ENCODE measurements at regions not wholly inside any gene's neighbourhood (a gene's known extent, or its start where the extent isn't known, plus 50 kb on each side); places are given as distances from the start of the nearest gene placed in this dataset.

GRCh38 chr13:48162217-48162616 lies 67.3 kb upstream of the MED4 start:
- Histone ChIP-seq H2BK20ac (ENCODE audit: low read depth, low read length) (no peak overlapping the region), H4K91ac (ENCODE audit: insufficient read depth, low read depth, low read length) (no peak overlapping the region), H3K4me3 (ENCODE audit: insufficient read depth, low read depth, low read length) (no peak overlapping the region), H3K27me3 (ENCODE audit: control insufficient read depth, insufficient read depth, low read length) (peaks cover 11% of the 10 kb centered on the region), H2AK9ac (replicated peaks; ENCODE audit: low read depth, low read length, poor library complexity) (no peak overlapping the region), H3K27ac (ENCODE audit: insufficient read depth, low read length) (no peak overlapping the region), H2BK120ac (ENCODE audit: low read depth, low read length) (no peak overlapping the region), H3K4me1 (ENCODE audit: control insufficient read depth, insufficient read depth, low read length) (no peaks in the 10 kb centered on the region), H3K4ac (ENCODE audit: low read depth, low read length) (no peak overlapping the region), H4K5ac (ENCODE audit: low read depth, low read length) (no peak overlapping the region), H3K4me2 (ENCODE audit: low read depth, low read length) (no peak overlapping the region), H3K14ac (replicated peaks; ENCODE audit: low read depth, low read length) (no peak overlapping the region), H3K79me1 (ENCODE audit: low read depth in 1 of 2, low read length in 2 of 2) (no peaks in the 10 kb centered on the region), H3K9me3 (ENCODE audit: control insufficient read depth, insufficient read depth, low read length) (no peaks in the 10 kb centered on the region), H3K9ac (ENCODE audit: low read depth, low read length) (no peak overlapping the region), H4K8ac (ENCODE audit: low read depth in 2 of 2, low read length in 2 of 2) (no peak overlapping the region), H4K20me1 (ENCODE audit: insufficient read depth, low read length) (no peaks in the 10 kb centered on the region), H3K23ac (ENCODE audit: low read depth, low read length) (no peak overlapping the region), H2BK5ac (ENCODE audit: low read depth, low read length, poor library complexity, severe bottlenecking) (no peak overlapping the region), H3K36me3 (ENCODE audit: control insufficient read depth, insufficient read depth, low read length) (no peaks in the 10 kb centered on the region), H3K56ac (ENCODE audit: extremely low read depth, insufficient read depth, low read length) (no peak overlapping the region), H3K9me1 (ENCODE audit: insufficient read depth, low read length) (no peaks in the 10 kb centered on the region), H2AK5ac (ENCODE audit: low read depth, low read length) (no peak overlapping the region), H3K18ac (ENCODE audit: low read depth, low read length) (no peak overlapping the region), H2AFZ (replicated peaks; ENCODE audit: low read length, poor library complexity) (no peak overlapping the region), H2BK15ac (ENCODE audit: low read depth, low read length) (no peak overlapping the region)
- intact Hi-C loops (cut with micrococcal nuclease) (no loop called here), in situ Hi-C loops (cut with MboI; ENCODE audit: low sequenced_read_pairs) (no loop called here), dilution Hi-C loops (cut with HindIII; ENCODE audit: low sequenced_read_pairs, unreplicated experiment) (no loop called here)
- no peak for TF ChIP-seq CEBPB (IDR thresholded peaks at IDR 0.05; ENCODE audit: low read depth, low read length)
- TF ChIP-seq POLR2A (IDR thresholded peaks at IDR 0.05; ENCODE audit: low read depth, low read length), result no peak
- TF ChIP-seq SMC3 (IDR thresholded peaks at IDR 0.05; ENCODE audit: low read depth, low read length), result no peak
- TF ChIP-seq MAZ (IDR thresholded peaks at IDR 0.05; ENCODE audit: borderline replicate concordance, low read depth, low read length), result no peak
- TF ChIP-seq USF2 (IDR thresholded peaks at IDR 0.05; ENCODE audit: low read depth, low read length), result no peak
- no peak for TF ChIP-seq RAD21 (IDR thresholded peaks at IDR 0.05; ENCODE audit: low read length)
- TF ChIP-seq FOS (IDR thresholded peaks at IDR 0.05; ENCODE audit: low read depth, low read length), result no peak
- no peak for TF ChIP-seq ELK1 (IDR thresholded peaks at IDR 0.05; ENCODE audit: borderline replicate concordance, low read depth, low read length)
- TF ChIP-seq CTCF (conservative IDR thresholded peaks at IDR 0.05; ENCODE audit: low read depth, low read length), result no peak
- no peak for TF ChIP-seq BHLHE40 (IDR thresholded peaks at IDR 0.05; ENCODE audit: low read depth, low read length)
- TF ChIP-seq MXI1 (IDR thresholded peaks at IDR 0.05; ENCODE audit: borderline replicate concordance, low read depth, low read length), result no peak
- TF ChIP-seq NFE2L2 (IDR thresholded peaks at IDR 0.05; ENCODE audit: low read depth, low read length), result no peak
- TF ChIP-seq RFX5 (IDR thresholded peaks at IDR 0.05; ENCODE audit: low read depth, low read length), result no peak
- no peak for TF ChIP-seq RCOR1 (IDR thresholded peaks at IDR 0.05; ENCODE audit: insufficient replicate concordance, low read length)
- 100% methylated on average over 1 of the region's 2 CpGs; no CpG with 5 or more reads in 1 of the 2 experiments for WGBS, 2 experiments (ENCODE audit: extremely low coverage in 2 of 2, insufficient read length in 1 of 2)
- ChIA-PET CTCF (no interaction called here), POLR2A (ENCODE audit: unreplicated experiment) (no interaction called here)
- no peak for DNase-seq
- no TSS peak for BruUV-seq (replicated peaks)
- no peak for ATAC-seq (ENCODE audit: low read depth)

Measured in IMR-90 (cell line).